ENCODE measurements at regions not wholly inside any gene's neighbourhood (a gene's known extent, or its start where the extent isn't known, plus 50 kb on each side); places are given as distances from the start of the nearest gene placed in this dataset.
A peak's percentile ranks its signal among the peaks of the same experiment; 100 is the strongest.

DNA sequence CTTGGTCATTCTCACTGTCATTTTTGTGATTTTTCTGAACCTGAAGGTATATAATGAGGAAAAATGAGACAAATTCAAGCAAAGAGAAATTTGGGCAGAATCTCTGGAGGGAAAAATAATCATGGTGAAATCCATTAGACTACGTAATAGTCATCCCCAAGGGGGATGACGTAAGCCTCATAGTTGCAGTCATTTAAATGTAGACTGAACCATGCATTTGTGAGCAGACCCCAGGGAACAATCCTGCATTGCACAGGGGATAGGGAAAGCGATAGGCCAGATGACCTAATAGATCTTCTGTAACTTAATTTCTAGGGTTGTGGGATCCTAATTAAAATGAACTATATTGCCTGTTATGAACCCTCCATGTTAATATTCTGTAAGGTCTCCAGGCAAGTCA lies 167.4 kb upstream of the C1orf21 start:
- DNase-seq (ENCODE audit: low read depth in 2 of 2): no peak

DNA sequence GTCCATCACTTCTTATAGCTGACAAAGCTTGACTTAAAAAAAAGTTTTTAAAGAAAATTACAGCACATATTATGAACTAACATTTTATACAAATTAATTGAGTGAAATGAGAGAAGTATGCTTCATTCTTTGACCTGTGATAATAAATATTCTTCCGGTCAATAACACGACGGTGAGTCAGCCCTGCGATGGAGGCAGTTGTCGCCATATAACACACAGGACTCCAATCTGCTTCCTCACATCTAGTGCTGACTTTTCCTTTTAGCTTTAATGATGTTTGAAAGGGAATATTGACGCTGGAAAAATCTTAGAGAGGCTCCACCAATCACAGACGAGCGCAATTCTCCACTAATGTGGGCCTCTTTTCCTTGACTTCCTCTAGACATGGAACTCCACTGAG lies 166.9 kb upstream of the C1orf21 start:
- no peak for DNase-seq (ENCODE audit: low read depth in 2 of 2)

DNA sequence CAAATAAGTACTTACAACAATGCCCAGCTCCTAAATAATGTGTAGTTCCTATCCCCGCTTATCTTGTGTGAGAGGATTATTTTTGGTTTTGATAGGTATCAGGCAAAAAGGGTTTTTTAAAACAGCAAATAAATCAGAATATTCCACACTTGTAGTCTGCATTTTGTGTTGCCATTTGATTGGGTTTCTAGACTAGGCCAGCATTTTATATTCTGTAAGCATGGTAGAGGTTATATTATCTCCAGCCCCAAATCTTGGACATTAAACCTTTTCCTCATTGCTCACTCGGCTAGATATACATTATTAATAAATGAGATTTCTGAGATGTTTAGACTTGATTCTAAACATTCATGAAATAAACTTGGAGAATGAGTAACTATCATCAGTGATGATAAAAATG lies 165.7 kb upstream of the C1orf21 start:
- no peak for DNase-seq (ENCODE audit: low read depth in 2 of 2)

DNA sequence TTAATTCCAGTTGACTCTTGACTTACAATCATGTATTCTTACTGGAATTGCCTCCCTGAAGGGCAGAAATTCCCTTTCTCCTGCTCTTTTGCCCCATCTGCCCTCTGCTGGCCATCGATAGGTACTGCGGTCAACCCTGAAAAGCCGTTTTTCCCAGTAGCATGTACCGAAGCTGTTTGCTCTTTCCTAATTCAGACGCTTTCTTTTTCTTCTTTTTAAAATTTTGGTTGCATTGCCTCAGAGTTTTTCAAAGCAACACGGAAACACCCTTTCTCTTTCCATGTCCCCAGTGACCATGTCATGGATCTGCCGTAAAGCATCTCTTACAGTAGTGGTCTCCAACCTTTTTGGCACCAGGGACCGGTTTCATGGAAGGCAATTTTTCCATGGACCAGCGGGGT lies 164.2 kb upstream of the C1orf21 start:
- DNase-seq (ENCODE audit: low read depth in 2 of 2): peak in 1 of 2 donors; percentile 0

DNA sequence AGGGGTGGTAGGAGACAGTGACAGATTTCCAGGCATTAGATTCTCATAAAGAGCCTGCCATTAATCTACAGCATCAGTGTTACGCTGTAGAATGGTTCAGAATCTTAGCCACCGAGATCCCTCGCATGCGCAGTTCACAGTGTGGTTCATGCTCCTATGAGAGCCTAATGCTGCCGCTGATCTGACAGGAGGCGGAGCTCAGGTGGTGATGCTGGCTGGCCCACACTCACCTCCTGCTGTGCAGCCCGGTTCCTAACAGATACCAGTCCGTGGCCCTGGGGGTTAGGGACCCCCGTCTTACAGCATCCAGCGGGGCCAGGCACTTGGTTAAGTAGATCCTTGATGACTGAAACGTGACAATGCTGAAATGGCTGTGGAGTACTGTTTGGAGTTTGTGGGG lies 163.6 kb upstream of the C1orf21 start:
- no peak for DNase-seq (ENCODE audit: low read depth in 2 of 2)

DNA sequence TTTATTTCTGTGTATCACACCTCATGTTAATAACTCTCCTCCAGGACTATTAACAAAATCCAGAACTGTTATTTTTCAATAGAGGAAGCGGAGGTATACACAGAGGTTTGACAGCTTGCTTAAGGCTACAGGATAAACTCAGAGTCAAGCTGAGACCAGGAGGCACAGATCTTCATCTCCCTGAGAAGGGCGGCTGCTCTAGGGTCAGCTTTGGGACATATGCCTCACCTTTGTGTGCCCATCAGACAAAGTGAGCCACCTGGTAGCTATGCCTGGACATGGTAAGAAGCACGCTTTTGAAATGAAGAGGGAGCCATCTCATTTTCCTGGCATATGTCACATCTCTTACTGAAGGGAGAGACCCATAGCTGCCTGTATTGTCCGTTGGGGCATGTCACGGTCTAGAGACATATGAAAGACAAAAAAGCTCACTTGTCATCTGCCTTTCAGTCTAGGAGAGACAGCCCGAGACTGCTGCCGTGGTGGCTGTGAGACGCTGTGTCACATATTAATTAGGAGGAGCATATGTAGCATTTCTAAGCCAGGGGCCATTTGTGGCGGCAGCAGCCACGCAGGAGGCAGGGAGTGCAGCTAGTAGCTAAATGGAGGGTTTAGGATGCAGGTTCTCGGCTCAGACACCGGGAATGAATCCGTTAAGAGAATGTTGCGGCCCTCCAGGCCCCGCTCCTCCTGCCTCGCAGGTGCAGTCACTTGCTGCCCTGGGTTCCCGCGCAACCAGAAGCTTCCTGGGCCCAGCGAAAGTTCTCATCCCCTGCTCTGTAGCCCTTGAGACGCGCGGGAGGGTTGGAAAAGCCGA lies 161.3 kb upstream of the C1orf21 start:
- no peak for DNase-seq (ENCODE audit: low read depth in 2 of 2)

DNA sequence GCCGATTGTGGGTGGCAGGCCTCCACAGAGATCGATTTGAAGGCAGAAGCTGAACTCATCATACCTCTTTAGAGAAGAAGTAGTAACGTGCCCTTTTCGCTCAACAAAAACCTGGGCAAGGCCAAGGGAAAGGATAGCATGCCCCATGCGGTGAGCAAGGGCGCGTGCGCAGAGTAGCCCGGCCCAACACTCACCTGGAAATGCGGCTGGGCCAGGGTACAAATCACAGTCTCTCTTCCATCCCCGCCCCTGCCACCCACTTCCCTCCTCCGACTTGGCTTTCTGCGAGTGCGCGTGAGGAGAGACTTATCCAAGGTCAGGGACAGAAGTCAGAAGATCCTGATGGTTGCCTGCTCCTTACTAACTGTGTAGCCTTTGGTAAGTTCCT lies 160.7 kb upstream of the C1orf21 start:
- no peak for DNase-seq (ENCODE audit: low read depth in 2 of 2)

DNA sequence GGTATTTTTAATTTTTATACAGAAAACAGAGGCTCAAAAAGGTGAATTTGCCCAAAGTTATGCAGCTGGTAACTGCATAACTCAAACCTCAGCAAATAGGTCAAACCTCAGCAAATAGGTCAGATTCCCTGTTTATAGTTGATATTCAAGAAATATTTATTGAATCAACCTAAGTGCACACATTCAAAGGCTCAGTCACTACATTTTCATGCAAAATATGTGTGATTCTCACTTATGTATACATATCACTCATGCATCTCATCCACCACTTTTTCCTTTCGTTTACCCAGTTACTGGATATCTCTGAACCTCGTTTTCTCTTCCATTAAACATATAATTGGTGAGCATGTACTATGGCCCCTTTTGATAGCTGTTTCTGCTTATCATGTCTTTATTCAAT lies 158.3 kb upstream of the C1orf21 start:
- DNase-seq (ENCODE audit: low read depth in 2 of 2): no peak

DNA sequence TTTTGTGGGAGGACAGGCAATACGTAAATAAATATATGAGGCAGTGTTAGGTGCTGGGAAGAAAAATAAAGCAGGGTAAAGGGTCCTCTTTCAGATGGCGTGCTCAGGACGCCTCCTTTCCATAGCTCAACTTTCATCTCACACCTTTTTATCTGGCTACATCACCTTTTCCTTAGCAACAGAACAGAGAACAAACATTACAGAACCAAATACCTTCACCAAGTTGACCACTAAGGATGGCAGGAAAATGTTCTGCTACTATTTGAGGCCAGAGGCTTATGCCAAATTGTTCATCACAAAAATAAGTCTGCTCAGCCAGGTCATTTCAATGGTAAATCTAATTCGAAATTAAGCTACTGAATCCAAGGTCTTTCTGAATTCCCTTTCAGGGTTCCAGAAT lies 149.2 kb upstream of the C1orf21 start:
- no peak for DNase-seq (ENCODE audit: low read depth in 2 of 2)

DNA sequence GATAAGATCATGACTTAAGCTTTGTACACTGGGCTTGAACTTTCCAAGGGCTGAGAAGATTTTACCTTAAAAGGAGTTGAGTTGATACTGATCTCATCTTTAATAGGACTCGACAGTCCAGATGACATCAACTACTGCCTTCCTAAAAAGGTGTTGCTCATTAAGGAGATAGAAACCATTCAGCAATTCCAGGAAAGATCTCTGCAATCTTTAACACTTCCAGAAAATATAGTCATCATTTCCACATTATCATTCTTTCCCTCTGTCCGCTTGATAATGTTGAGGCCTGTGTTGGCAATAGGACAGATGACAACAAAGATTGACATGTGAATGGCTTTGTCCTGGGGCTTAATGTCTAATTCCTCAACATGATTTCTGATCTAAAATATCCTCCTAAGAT lies 145.4 kb upstream of the C1orf21 start:
- no peak for DNase-seq (ENCODE audit: low read depth in 2 of 2)

DNA sequence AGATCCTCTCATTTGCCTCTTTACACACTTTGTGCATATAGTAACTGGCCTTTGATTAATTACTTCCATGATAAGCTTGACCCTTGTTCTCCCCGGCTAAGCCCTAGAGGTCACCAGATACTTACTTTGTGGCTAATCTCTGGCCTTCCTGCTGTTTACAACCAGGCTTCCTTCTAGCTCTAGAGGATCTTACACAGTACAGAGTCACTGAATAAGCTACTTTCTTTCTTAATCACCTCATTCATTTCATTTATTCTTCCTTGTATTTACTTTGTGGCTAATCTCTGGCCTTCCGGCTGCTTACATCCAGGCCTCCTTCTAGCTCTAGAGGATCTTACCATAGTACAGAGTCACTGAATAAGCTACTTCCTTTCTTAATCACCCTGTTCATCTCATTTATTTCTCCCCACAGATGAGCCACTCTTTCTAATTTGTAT lies 144.3 kb upstream of the C1orf21 start:
- no peak for DNase-seq (ENCODE audit: low read depth in 2 of 2)

DNA sequence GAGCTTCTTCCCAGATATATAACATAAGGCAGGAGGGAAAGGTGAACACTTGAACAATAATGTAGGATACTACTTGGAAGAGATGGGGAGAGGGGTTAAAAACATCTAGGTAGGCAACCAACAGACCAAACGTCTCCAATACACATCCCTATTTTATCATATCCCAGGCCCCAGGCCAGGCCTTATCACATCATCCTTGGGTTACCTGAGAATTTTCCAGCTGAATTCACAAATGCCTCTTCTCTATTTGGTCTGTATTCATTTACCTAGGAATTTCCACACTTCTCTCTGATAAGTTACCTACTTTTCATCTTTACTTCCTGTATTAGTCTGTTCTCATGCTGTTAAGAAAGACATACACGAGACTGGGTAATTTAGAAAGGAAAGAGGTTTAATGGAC lies 141.9 kb upstream of the C1orf21 start:
- no peak for DNase-seq (ENCODE audit: low read depth in 2 of 2)

DNA sequence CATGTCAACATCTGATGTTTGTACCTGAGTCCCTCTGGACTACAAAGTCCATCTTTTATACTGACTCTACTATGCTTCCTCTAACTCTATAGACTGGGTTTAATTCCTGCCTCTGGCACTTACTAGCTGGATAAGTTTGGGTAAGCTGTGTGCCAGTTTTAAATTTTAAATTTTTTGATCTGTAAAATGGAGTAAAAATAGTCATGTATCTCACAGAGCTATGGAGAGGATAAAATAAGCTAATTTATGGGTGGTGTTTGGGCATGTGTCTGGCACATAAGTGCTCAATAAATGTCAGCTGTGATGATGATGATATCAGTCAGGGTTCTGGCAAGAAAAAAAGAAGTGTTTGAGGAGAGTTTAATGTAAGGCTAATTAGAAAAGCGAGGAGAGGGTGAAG lies 139.2 kb upstream of the C1orf21 start:
- DNase-seq (ENCODE audit: low read depth in 2 of 2): no peak

DNA sequence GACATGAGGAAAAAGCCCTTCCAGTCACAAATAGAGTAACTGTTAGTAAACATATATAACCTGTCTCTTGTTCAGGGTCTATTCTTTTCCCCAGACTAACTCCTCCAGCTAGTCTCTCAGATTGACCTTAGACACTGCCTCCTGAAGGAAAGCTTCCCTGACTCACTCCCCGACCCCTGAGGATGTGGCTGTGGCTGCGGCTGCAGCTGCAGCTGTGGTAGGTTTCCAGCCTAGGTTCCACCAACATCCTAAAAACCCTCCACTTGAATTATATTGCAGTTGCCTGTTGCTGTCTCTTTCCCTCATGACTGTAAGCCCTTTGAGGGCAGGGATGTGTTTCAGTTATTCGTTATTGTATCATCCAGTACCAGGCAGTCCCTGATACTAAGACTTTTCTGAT lies 132.9 kb upstream of the C1orf21 start:
- no peak for DNase-seq (ENCODE audit: low read depth in 2 of 2)

DNA sequence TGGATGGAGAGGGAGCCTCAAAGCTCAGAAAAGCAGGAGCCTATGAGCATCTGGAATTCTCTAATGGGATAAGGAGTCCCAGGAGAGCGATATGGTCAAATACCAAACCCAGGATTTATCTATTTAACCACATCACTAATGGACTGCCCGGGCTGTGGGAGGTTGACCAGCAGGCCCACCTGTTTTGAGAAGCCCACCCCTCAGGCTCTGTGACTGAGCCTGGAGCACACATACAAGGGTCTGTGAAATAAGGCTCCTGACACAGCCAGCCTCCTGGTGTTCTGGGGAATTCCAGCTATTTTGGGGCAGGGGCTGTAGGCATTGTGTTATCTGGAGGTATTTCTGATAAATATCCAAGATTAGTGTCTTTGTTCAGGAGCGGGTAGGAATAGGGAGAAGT lies 132.0 kb upstream of the C1orf21 start:
- DNase-seq (ENCODE audit: low read depth in 2 of 2): no peak

DNA sequence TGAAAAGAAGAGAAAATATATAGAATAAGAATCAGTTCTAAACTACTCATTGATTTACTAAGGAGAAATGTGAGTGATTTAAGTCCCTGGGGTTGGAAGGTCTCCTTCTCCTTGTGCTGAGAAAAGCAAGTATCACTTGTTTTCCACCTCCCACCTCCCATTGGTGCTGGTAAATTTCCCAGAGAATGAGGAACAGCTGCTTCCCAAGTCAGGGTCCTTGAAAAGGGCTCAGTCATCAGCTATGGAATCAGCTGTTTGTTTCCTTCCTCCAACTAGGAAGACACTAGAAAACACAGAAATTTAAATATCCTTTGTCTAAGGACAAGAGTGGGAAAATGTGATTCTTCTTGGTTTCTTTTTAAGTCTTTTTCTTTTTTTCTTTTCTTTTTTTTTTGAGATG lies 131.3 kb upstream of the C1orf21 start:
- no peak for DNase-seq (ENCODE audit: low read depth in 2 of 2)

DNA sequence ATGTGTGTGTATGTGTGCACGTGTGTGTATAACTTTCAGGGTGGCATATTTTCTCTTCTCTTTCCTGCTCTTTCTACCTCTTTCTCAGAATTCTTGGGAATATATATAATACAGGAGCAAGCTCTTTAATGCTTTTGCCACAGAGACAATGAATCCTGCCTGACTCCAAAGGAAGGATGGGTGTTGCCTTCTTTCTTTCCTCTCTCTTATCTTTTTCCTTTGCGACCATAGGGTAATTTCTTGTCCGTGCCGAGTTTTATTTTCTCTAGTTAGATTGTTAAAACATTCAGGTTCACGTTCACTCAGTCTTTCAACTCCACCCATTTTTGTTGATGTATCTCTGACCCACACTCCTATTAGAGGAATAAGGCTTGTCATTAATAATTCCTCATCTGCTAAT lies 129.0 kb upstream of the C1orf21 start:
- DNase-seq (ENCODE audit: low read depth in 2 of 2): no peak

DNA sequence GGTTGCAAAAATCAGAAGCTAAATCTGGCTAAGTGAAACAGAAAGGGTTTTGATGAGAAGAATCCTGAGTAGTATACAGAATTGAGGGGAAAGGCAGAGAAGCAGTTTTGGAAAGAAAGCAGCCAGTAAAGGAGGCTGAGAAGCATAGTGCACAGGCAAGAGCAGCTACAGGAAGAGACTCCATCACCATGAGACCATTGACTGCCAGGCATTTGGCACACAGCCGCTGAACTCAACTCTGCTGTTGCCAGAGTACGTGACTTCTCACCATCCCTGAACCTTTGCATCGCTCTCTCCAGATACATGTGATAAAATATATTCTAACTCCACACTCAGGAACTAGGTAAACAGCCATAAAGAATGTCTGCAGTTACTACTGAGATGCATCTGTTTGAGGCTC lies 128.3 kb upstream of the C1orf21 start:
- no peak for DNase-seq (ENCODE audit: low read depth in 2 of 2)

DNA sequence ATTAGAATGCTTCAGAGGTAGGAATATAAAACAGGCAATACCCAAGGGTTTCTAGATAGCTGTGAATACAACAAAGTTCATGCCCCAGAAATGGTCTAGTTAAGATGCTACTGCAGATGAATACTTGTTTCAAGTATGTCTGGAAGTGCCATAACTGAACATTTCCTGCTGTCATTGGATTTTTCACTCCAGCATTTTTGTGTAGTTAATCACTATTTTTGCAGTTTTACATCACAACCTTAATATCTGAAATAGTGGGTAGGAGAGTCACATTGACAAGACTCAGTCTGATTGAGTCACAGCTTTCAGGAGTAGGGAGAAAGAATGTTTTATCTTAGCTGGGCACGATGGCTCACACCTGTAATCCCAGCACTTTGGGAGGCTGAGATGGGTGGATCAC lies 126.4 kb upstream of the C1orf21 start:
- no peak for DNase-seq (ENCODE audit: low read depth in 2 of 2)

DNA sequence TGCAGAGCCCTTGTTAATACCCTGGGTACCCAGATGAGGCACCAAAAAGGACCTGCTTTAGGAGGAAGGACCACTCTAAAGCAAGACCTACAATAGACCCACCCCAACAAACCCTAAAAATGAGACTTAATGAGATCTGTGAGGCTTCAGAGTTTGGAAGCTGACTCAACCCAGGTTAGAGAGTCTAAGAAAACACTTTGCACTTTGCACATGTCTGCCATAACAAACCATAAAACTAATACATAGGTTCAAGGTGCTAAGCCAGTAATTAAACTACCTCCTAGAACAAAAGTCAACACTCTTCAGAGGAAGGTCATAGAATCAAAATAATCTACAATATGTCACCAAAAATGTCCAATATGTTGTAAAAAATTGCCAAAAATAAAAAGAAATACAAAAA lies 124.7 kb upstream of the C1orf21 start:
- DNase-seq (ENCODE audit: low read depth in 2 of 2): no peak

DNA sequence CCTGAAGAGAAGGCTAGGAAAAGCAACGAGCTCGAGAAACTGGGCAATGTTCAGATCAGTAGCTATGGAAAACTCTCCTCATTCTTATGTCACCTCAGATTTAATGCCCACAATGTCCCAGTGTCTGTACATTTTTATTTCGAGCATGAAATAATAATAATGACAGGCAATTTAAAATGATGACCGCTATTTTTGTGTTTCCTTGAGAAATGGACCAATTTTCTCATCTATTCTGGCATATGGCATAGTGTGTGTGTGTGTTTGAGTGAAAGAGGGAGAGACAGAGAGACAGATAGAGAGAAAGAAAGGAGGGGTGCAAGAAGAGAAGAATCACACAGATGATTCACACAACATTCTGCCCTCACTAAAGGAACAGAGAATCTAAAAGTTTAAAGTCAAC lies 119.1 kb upstream of the C1orf21 start:
- no peak for DNase-seq (ENCODE audit: low read depth in 2 of 2)

DNA sequence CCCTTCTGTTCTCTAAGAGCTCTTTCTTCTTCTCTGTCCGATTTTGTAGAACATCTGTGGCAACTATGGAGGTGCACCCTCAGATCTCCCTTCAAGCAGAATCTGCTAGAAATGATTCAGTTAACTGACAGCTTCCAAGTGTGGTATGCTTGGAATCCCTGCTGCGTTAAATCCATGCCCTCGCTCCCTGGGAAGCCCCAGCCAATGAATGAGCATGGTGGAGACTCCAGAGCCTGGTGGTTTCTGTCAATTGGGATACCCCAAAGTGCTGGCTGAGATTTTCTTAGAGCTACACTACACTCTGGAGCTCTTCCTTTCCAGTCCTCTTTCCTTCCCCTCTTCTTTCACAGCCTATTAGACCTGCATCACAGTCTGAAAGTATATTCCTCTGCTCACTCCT lies 116.3 kb upstream of the C1orf21 start:
- DNase-seq (ENCODE audit: low read depth in 2 of 2): no peak

DNA sequence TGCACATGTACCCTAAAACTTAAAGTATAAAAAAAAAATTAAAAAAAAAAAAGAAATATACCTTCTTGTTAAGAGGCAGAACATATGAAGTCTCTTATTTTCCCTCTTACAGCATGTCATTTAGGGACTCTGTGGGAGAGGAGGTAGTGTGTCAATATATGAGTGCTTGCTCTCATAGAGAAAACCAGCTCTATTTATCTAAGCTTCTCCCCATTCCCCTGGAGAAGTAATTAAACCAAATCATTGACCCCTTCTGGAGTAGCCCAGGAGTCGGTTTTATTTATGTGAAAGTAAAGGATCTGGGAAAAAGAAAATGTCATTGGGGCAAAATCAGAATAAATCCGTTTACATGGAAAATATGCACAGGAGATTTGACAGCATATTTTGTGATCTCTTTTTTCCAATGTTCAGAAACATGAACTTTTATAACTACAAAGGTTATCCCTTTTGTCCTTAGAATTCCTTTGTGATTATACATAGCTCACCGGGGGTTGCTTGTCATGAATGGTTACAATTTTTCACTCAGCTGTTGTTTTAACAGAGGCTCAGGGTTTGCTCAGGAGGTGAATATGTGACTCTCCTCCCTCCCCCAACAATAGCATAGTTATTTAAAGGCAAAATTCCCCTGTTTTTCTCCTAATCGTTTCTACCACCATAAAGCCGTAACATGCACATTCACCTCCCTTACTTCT lies 114.5 kb upstream of the C1orf21 start:
- DNase-seq (ENCODE audit: low read depth in 2 of 2): no peak

DNA sequence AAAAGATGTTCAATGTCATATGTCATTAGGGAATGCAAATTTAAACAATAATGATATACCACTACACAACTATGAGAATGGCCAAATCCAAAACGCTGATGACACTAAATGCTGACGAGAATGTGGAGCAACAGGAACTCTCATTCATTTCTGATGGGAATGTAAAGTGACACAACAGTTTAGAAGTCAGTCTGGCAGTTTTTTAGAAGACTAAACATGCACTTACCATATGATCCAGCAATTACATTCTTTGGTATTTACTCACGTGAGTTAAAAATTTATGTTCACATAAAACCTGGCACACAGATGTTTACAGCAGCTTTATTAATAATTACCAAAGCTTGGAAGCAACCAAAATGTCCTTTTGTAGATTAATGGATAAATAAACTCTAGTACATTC lies 110.4 kb upstream of the C1orf21 start:
- no peak for DNase-seq (ENCODE audit: low read depth in 2 of 2)

All from stimulated activated CD8-positive, alpha-beta memory T cell treated with anti-CD3 and anti-CD28 coated beads, Interleukin-15, amount 100 ng/mL, for 4 hours (primary cell).